SJSA1 (cell line): ENCODE measurements at regions not wholly inside any gene's neighbourhood (a gene's known extent, or its start where the extent isn't known, plus 50 kb on each side); places are given as distances from the start of the nearest gene placed in this dataset.

ENCODE experiments used
- DNase-seq, 2 experiments: peaks; one replicate each; pipeline ENCODE4 v3.0.0-alpha.2; 2015 to 2020; ENCODE audit warnings: low spot score in 2 of 2, low read depth in 1 of 2
- H3K27ac ChIP-seq: fragments of 250-450 bp; sonication (Bioruptor Pico); 2 replicates; pipeline ENCODE4 v1.5.1; 2020; ENCODE audit warnings: mild to moderate bottlenecking, moderate library complexity
- H3K27me3 ChIP-seq: fragments of 250-450 bp; sonication (Bioruptor Pico); replicated peaks from 2 replicates; pipeline ENCODE4 v1.5.1; 2020; ENCODE audit warnings: mild to moderate bottlenecking, moderate library complexity
- H3K36me3 ChIP-seq: fragments of 250-450 bp; sonication (Bioruptor Pico); 2 replicates; pipeline ENCODE4 v1.5.1; 2020; ENCODE audit warnings: mild to moderate bottlenecking
- H3K4me1 ChIP-seq: fragments of 250-450 bp; sonication (Bioruptor Pico); replicated peaks from 2 replicates; pipeline ENCODE4 v1.6.1; 2021; ENCODE audit warnings: mild to moderate bottlenecking
- H3K4me3 ChIP-seq: fragments of 250-450 bp; sonication (Bioruptor Pico); 2 replicates; pipeline ENCODE4 v1.5.1; 2020; ENCODE audit warnings: mild to moderate bottlenecking
- H3K9me3 ChIP-seq: fragments of 250-450 bp; sonication (Bioruptor Pico); replicated peaks from 2 replicates; pipeline ENCODE4 v1.5.1; 2020; ENCODE audit warnings: mild to moderate bottlenecking

DNA sequence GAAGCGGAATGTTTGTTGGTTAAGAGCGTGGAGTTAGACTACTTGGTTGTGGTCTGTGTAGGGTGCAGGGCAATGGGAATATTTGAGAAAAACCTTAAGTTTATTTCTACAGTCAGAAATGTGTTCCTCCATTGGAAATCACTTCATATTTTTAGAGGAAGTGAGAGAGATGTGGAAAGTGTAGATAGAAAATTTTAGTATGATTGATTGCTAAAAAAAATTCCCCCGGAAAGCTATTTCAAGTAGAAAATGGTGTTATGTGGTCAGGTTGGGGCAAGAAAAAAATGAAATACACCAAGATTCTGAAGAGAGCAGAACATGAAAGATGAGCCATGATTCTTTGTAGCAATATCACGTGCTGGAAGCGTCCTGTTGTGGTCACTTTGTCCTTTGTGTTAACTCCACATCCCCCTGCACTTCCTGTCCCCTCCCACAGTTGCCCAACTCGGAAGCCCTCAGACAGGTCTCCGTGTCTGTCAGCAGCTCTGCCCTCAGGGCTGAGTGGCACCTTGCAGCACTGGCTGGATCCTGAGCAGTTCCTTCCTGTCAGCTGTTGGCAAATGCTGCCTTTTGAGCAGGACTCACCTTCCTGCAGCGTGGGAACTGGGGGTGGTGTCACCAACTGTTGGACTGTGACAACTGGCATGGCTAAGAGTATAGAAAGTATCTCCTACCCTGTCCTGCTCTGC, 137.5 kb upstream of the SLC24A3 start:
- no peaks in the 10 kb centered on the region for H3K9me3 ChIP-seq
- H3K4me1 ChIP-seq = no peaks in the 10 kb centered on the region
- H3K4me3 ChIP-seq = no peak overlapping the region
- no peak for DNase-seq
- no peaks in the 10 kb centered on the region for H3K36me3 ChIP-seq
- H3K27me3 ChIP-seq = no peaks in the 10 kb centered on the region
- H3K27ac ChIP-seq = no peak overlapping the region

DNA sequence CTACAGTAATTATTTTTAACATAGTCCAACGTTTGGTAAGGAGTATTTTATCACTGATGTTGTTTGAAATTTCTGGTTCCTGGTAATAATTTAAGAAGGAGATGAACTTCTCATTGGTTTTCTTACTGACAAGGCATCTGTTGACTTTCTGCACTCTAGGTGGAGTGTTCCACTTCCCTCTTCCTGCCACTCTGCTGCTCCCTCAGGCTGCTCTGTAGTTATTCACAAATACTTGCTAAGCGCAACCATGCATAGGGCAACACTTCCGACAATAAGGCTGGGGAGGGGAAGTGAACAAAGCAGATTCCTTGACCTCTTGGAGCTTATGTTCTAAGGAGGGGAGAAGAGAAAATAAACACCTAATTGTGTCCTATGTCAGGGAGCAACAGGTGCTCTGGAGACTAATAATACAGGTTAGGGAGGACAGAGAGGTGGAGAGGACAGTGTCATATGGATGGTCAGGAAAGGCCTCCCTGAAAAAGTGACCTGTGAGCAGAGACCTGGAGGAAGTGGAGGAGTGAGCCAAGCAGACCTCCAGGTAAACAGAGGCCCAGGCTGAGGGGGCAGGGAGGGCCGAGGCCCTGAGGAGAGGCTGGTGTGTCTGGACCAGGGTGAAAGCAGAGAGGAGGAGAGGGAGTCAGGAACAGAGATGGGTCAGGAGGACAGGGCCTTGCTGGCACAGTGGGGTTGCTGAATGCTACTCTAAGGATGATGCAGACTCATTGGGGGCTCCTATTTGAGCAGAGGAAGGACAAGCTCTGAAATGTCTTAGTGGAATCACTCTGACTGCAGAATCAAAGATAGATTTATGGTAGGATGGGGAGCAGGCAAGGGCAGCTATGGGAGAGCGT, 134.8 kb upstream of the SLC24A3 start:
- Histone ChIP-seq H3K9me3 (no peaks in the 10 kb centered on the region), H3K27me3 (no peaks in the 10 kb centered on the region), H3K27ac (no peak overlapping the region), H3K4me3 (no peak overlapping the region), H3K4me1 (no peaks in the 10 kb centered on the region), H3K36me3 (no peaks in the 10 kb centered on the region)
- DNase-seq = no peak

DNA sequence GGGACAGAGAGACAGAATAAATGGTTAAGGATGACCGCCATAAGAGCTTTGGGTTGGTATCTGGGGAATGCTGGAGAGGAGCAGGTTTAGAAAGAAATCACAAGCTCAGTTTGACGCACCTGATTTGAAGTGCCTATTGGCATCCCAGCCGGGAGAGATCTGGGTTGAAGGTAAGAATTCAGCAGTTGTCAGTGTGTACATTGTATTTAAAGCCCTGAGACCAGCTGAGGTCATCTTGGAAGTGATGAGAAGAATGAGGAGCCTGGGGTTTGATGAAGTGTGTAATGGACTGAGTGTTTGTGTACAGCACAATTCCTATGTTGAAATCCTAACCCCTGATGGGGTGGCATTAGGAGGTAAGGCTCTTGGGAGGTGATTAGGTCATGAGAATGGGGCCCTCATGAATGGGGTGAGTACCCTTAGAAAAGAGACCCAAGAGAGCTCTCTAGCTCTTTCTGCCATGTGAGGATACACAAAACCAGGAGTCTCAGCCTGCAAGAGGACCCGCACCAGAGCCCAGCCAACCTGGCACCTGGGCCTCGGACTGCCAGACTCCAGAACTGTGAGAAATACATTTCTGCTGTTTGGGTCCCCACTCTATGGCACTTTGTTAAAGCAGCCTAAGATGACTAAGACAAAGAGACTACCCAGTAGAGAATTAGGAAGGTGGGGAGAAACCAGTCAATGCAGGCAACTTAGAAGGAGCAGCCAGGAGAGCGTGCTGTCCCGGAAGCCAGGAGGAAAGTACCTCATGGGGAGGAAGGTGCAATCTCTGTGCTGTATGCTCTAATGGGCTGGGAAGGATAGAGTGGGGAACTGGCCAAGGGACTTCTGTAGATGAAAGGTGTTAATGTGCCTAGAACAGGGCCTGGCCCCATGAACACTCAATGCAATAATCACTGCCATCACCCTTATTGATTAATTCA, 133.7 kb upstream of the SLC24A3 start:
- no peaks in the 10 kb centered on the region for H3K4me1 ChIP-seq
- no peaks in the 10 kb centered on the region for H3K9me3 ChIP-seq
- no peak for DNase-seq
- H3K4me3 ChIP-seq = no peak overlapping the region
- no peak overlapping the region for H3K27ac ChIP-seq
- no peaks in the 10 kb centered on the region for H3K27me3 ChIP-seq
- no peaks in the 10 kb centered on the region for H3K36me3 ChIP-seq

DNA sequence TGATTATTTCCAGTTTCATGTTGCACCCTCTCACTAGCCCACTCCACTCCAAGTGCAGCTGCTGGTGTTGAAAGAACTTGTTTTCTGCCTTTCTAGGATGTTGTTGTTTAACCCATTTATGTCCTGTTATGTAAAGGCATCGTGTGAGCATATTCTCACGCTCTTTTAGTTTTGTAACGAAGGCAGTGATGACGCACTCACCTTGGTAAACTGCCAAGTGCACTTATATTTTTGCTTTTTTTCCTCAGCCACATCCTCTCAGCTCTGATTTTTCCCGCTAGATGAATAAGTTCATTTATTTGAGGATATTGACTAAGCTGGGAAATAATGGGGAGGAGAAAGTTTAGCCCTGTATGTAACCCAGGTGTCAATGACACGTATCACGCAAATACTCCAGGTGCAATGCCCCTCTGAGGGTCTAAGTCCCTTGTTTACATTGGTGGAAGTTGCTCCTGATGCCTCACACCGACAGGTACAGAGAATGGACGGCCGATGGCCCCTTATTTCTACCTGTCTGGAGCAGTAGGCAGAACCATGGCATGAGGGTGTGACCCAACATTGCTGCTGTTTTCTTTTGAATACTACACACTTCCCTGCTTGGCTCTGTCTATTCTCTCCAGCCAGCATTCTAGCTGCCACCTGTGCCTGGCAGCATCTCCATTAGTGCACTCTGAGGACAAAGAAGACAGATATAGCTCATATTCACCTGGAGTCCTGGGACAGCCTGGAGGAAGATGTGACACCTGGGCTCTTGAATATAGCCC, 132.7 kb upstream of the SLC24A3 start:
- no peaks in the 10 kb centered on the region for H3K36me3 ChIP-seq
- no peak overlapping the region for H3K4me3 ChIP-seq
- H3K27me3 ChIP-seq = no peaks in the 10 kb centered on the region
- H3K9me3 ChIP-seq = no peaks in the 10 kb centered on the region
- no peaks in the 10 kb centered on the region for H3K4me1 ChIP-seq
- H3K27ac ChIP-seq = no peak overlapping the region
- no peak for DNase-seq

DNA sequence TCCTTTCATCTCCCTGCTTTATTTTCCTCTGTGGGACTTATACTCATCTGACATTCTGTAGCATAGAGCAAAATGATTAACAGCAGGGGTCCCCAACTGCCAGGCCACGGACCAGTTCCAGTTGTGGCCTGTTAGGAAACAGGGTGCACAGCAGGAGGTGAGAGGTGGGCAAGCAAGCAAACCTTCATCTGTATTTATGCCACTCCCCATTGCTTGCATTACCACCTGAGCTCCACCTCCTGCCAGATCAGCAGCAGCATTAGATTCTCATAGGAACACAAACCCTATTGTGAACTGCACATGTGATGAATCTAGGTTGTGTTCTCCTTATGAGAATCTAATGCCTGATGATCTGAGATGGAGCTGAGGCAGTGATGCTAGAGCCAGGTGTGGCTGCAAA, 130.5 kb upstream of the SLC24A3 start:
- no peak for DNase-seq
- Histone ChIP-seq H3K27ac (no peak overlapping the region), H3K4me3 (no peak overlapping the region), H3K27me3 (no peaks in the 10 kb centered on the region), H3K9me3 (no peaks in the 10 kb centered on the region), H3K36me3 (no peaks in the 10 kb centered on the region), H3K4me1 (no peaks in the 10 kb centered on the region)

DNA sequence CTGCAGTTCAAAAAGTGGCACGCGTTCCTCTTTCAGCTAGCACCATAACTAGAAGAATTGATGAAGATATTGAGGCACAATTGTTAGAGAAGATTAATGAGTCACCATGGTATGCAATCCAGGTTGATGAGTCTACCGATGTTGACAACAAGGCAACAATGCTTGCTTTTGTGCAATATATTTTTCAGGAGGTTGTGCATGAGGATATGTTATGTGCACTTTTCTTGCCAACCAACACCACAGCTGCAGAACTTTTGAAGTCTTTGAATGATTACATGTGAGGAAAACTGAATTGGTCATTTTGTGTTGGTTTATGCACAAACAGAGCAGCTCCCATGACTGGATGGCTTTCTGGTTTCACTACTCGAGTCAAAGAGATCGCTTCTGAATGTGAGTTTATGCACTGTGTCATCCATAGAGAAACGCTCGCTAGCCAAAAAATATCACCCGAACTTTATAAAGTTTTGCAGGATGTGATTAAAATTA, 129.3 kb upstream of the SLC24A3 start:
- no peak for DNase-seq
- no peak overlapping the region for H3K27ac ChIP-seq
- H3K4me3 ChIP-seq = no peak overlapping the region
- H3K4me1 ChIP-seq = no peaks in the 10 kb centered on the region
- no peaks in the 10 kb centered on the region for H3K36me3 ChIP-seq
- no peaks in the 10 kb centered on the region for H3K27me3 ChIP-seq
- H3K9me3 ChIP-seq = no peaks in the 10 kb centered on the region

DNA sequence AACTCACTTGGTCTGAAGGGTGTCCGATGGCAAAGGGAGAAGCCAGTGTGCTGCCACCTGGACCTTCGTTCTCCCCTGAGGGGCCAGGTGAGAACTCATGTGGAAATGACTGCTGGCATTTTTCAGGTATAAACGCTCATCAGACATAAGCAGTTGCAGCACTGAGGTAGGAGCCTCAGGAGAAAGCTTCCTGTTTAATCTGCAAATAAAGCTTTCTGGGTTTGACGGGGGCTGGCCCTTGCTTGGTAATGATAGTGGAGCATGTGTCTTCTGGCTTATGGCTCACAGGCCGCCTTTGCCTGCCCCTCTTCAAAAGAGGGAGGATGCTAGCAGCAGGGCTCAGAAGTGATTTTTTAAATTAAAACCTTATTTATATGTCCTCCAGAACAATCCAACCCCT, 122.1 kb upstream of the SLC24A3 start:
- Histone ChIP-seq H3K27me3 (no peaks in the 10 kb centered on the region), H3K4me3 (no peak overlapping the region), H3K9me3 (no peaks in the 10 kb centered on the region), H3K4me1 (no peaks in the 10 kb centered on the region), H3K27ac (no peak overlapping the region), H3K36me3 (no peaks in the 10 kb centered on the region)
- DNase-seq = no peak

DNA sequence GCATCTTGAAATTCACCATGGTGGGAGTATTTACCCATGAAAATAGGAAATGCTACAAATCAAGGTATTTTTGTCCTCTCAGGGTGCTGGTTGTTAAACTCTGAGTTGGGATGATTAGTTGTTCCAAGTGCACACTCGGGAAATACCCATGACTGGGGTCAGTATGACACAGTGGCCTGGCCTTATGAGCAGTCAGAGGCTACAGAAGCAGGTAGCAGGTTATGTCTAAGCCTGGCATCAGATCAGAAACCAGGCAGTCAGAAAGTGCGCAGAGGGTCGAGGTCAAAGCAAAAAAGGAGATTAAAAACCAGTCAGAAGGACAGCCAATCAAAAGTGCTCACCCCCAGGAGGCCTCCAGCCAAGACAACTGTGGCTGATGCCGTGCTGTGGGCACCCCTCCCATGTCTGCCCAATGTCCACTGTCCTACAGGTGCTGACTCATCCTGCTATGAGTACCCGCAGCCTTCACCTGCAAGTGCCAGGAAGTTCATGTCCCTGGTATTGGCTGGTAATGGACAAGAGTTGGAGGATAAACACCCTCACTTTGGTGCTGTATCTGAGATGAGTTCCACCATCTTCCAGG, 117.4 kb upstream of the SLC24A3 start:
- DNase-seq = no peak
- Histone ChIP-seq H3K4me1 (no peaks in the 10 kb centered on the region), H3K27ac (no peak overlapping the region), H3K27me3 (no peaks in the 10 kb centered on the region), H3K4me3 (no peak overlapping the region), H3K9me3 (no peaks in the 10 kb centered on the region), H3K36me3 (no peaks in the 10 kb centered on the region)

DNA sequence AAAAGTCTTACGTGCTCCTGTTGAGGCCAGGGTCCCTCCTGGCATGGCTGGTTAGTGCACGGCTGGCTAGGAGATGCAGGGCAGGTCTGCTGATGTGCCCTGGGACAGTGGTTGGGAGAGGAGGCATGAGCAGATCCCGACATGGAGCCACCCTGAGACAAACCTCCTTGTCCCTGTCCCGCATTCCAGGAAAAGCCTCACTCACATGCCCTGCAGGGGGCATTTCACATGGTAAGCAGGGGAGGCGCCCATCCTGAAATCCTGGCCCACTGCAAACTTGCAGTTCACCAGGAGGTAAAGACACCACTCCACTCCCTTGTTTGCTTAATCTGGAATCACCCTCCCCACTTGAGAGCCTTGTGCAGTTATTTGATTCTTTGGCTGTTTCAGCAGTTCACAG, 116.7 kb upstream of the SLC24A3 start:
- Histone ChIP-seq H3K36me3 (no peaks in the 10 kb centered on the region), H3K9me3 (no peaks in the 10 kb centered on the region), H3K27ac (no peak overlapping the region), H3K4me1 (no peaks in the 10 kb centered on the region), H3K4me3 (no peak overlapping the region), H3K27me3 (no peaks in the 10 kb centered on the region)
- DNase-seq = no peak

DNA sequence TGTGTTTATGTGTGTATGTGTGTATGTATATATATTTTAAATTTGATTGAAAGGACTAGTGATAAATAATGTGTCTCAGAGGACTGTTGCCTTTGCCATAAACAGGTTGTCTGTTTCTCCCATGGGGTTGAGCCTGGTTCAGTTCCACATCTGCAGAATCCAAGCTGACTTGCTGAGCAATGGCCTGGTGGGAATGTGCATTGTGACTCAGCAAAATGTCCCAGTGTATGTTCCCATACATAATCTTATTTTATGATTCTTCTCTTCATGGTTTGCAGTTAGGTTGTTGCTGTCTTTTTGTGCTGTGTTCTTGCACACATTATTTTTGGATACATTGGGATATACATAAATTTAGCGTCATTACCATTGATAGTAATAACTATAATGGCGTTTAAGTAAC, 115.6 kb upstream of the SLC24A3 start:
- no peak for DNase-seq
- Histone ChIP-seq H3K27ac (no peak overlapping the region), H3K4me1 (no peaks in the 10 kb centered on the region), H3K36me3 (no peaks in the 10 kb centered on the region), H3K27me3 (no peaks in the 10 kb centered on the region), H3K9me3 (no peaks in the 10 kb centered on the region), H3K4me3 (no peak overlapping the region)

DNA sequence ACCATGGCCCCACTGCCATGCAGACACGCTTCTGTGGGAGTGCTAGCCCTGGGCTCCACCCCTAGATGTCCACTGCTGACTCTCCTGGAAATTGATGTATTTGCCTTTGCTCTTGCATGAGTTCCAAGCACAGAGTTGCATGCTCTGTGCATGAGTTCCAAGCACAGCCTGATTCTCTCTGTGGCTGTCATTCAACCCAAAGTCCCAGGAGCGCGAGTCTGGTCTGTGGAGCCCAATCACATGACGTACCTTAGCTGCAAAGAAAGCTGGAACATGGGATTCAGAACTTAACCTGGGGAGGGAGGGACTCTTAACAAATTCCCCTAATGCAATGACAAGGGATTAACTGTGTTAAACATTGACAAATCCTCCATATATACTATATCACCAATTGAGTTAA, 114.3 kb upstream of the SLC24A3 start:
- no peaks in the 10 kb centered on the region for H3K27me3 ChIP-seq
- no peaks in the 10 kb centered on the region for H3K9me3 ChIP-seq
- H3K36me3 ChIP-seq = no peaks in the 10 kb centered on the region
- H3K27ac ChIP-seq = no peak overlapping the region
- H3K4me1 ChIP-seq = no peaks in the 10 kb centered on the region
- H3K4me3 ChIP-seq = no peak overlapping the region
- no peak for DNase-seq

DNA sequence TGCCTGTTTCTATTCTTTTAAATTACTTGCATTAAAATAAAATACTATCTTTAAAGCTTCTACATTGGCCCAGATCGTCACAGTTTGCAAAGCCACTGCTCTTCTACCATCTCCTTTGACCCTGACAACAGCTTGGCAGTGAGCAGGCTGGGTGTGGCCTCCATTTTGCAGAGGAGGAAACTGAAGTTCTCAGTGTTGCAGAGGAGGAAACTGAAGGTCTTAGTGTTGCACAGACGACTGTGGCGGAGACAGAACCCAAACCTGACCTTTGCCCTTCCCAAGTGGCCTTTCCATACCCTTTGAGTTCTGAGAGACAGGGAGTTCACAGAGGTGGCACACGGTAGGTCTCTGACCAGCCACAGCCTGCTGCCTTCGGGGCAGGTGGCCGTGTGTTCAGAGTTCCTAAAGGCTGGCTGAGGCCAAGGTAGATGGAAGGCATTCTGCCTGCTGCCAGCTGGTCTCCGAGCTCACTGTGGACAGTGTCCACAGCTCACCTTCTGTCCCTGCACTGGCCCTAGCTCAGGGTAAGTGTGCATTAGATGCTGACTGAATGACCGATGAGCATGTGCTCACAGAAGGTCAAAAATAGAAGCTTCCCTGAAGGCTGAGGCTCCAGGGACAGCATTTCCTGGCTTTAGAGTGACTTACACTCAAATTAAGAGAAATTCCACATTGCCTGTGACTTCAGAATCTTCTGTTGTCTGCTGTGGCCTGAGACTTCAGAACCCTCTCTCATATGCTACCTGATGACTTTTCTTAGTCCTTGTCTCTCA, 113.5 kb upstream of the SLC24A3 start:
- H3K36me3 ChIP-seq = no peaks in the 10 kb centered on the region
- H3K4me3 ChIP-seq = no peak overlapping the region
- no peaks in the 10 kb centered on the region for H3K9me3 ChIP-seq
- no peak overlapping the region for H3K27ac ChIP-seq
- DNase-seq = no peak
- no peaks in the 10 kb centered on the region for H3K4me1 ChIP-seq
- H3K27me3 ChIP-seq = no peaks in the 10 kb centered on the region
